ENCODE measurements at regions not wholly inside any gene's neighbourhood (a gene's known extent, or its start where the extent isn't known, plus 50 kb on each side); places are given as distances from the start of the nearest gene placed in this dataset.
"Not testable (repeated sequence)": the region's sequence is repeated elsewhere in the genome, so short reads cannot be mapped to it uniquely, and the experiment has no call there.

- DNase-seq (ENCODE audit: low read depth in 1 of 2, low spot score in 1 of 2): no peak
These were observed 141.8 kb upstream of the NUDT4 start for GRCh38 chr12:93235881-93236280.

GRCh38 chr12:93237235-93237915, 140.3 kb upstream of the NUDT4 start:
- DNase-seq (ENCODE audit: low read depth in 1 of 2, low spot score in 1 of 2): no peak

DNA sequence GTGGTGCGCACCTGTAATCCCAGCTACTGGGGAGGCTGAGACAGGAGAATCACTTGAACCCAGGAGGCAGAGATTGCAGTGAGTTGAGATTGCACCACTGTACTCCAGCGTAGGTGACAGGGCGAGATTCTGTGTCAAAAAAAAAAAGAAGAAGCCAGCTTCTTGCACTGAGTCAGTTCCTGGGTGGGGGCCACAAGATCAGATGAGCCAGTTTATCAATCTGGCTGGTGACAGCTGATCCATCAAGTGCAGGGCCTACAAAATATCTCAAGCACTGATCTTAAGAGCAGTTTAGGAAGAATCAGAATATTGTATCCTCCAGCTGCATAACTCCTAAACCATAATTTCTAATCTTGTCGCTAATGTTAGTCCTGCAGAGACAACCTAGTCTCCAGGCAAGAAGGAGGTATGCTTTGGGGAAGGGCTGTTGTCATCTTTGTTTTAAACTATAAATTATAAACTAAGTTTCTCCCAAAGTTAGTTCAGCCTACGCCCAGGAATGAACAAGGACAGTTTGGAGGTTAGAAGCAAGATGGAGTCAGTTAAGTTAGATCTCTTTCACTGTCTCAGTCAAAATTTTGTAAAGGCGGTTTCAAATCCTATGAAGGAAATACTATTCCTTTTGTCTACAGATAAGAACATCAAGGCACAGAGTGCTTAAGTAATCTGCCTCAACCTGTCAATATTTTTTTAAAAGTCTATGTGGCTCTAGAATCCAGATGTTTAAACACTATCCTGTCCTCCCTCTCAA, 139.0 kb upstream of the NUDT4 start:
- not testable (repeated sequence) for DNase-seq (ENCODE audit: low read depth in 1 of 2, low spot score in 1 of 2)

DNA sequence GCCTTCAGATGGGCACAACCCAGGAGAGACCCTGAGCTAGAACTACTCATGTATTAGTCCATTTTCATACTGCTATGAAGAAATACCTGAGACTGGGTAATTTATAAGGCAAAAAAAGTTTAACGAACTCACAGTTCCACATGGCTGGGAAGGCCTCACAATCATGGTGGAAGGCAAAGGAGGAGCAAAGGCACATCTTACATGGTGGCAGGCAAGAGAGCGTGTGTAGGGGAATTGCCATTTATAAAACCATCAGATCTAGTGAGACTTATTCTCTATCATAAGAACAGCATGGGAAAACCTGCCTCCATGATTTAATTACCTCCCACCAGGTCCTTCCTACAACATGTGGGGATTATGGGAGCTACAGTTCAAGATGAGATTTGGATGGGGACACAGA, 137.9 kb upstream of the NUDT4 start:
- DNase-seq (ENCODE audit: low read depth in 1 of 2, low spot score in 1 of 2): not testable (repeated sequence)

GRCh38 chr12:93242154-93242972, 135.4 kb upstream of the NUDT4 start:
- DNase-seq (ENCODE audit: low read depth in 1 of 2, low spot score in 1 of 2): no peak

- DNase-seq (ENCODE audit: low read depth in 1 of 2, low spot score in 1 of 2): no peak
These were observed 134.4 kb upstream of the NUDT4 start for GRCh38 chr12:93243382-93243688.

- no peak for DNase-seq (ENCODE audit: low read depth in 1 of 2, low spot score in 1 of 2)
These were observed 133.8 kb upstream of the NUDT4 start for GRCh38 chr12:93243689-93244513.

DNA sequence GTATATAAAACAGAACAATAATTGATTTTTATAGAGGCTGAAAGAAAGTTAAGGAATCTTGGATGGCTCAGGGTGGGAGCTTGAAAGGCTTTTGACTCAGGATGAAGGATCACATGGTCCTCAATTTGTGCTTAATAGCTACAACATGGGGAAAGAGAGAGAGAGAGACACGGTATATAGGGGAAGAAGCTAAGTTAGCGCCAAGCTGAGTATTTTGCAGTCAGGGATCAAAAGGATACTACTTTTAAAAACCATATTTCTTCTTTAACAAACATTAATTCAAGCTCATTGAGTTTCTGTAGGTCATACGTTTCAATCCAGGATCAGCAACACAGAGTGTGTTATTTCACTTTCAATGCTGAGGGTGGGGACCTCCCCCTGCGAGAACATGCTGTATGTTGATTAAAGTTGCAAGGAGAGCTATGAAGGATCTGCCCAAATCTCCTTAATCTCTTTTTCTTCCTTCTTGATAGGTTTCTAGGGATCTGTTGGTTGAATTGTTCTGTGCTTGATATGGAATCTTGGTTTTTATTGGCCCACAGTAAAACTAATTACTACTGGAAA, 133.1 kb upstream of the NUDT4 start:
- no peak for DNase-seq (ENCODE audit: low read depth in 1 of 2, low spot score in 1 of 2)

DNA sequence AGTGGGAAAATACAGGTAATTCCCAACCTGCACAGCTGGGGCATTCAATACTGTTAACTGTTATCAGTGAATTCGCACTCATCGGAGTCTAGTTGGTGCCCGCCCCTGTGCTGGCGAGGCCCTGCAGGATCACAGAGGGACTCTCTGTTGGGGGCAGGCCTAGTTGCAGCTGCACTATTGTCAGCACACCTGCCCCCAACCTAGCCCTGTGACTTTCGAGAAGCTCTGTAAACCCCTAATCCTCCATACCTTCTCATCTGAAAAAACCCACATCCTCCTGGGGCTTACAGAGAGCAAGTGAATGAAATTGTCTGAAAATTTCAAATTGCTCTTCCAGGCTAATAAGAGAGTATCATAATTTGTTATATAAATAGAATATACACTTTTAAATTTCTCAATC, 132.2 kb upstream of the NUDT4 start:
- no peak for DNase-seq (ENCODE audit: low read depth in 1 of 2, low spot score in 1 of 2)

DNA sequence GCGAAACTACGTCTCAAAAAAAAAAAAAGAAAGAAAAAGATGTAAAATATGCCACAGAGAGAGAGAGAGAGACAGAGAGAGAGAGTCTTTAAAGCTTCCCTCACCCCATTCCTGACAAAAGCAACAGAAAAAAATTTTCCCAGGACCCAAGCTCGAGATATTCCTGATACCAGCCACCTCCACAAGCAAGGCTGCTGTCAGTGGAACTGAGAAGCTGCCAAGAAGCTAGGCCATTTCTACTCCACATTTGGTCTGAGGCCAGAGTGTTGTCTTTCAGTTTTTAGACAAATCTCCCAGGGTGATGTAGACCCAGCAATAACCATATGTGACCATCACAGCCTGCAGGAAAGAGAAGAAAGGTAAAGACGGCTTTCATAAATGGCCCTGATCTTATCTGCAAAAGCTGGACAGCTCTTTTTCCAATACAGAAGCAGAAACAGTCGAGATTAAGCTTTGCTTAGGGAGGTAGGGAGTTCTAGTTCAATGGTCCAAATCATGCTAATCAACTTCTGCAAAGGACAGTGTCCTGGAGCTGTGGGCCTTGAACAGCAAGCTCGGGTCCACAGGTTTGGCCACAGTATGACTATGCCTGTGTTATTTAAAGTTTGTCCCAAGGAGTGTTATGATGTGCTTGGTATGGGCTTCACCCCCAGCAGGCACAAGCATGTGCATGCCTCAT, 130.3 kb upstream of the NUDT4 start:
- no peak for DNase-seq (ENCODE audit: low read depth in 1 of 2, low spot score in 1 of 2)

GRCh38 chr12:93252221-93252620, 125.5 kb upstream of the NUDT4 start:
- DNase-seq (ENCODE audit: low read depth in 1 of 2, low spot score in 1 of 2): no peak

DNA sequence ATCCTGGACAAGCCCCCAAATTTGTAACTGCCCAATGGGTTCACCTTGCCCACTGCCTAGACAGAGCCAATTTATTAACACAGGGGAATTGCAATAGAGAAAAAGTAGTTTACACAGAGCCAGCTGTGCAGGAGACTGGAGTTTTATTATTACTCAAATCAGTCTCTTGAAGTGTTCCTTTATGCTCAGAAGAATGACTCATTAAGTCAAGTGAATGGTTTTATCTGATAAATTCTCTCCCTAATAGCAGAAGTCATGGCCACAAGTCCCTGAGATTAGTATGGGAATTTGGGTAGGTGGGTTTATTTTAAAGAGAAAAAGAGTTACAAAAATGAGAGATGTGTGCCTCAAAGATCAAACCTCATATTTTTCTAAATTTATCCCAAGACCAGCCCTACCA, 122.8 kb upstream of the NUDT4 start:
- no peak for DNase-seq (ENCODE audit: low read depth in 1 of 2, low spot score in 1 of 2)

DNA sequence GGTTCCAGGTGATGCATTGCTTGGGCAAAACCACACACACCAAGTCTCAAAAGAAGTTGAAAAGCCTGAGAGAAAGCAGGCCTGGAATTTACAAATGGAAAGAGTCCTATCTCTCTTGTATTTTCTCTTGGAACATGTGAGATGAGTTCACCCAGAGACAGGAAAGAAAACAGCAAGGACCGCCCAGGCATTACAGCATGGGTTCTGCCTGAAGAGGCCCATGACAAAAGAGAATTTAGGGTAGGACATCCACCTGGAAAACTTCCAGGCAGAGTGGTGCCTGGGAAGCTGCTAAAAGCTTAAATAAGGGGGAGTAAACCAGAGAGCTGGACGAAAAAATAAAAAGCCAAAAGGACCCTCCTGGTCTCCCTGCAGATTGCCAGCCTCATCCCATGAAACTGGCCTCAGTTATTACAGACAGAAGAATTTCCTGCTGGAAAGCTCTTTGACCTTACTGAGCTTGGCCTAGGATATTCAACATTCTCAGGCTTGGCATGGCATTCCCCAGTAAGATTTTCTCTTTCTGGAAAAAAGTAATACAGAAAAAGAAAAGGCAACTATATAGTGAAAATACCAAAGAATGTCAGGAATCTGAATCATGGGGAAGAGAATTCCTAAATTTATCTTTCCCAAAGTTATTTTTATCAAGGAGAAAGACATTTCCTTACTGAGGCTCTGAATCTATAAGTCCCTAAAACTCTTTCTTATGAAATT, 121.3 kb upstream of the NUDT4 start:
- no peak for DNase-seq (ENCODE audit: low read depth in 1 of 2, low spot score in 1 of 2)

GRCh38 chr12:93261505-93262094, 116.1 kb upstream of the NUDT4 start:
- DNase-seq (ENCODE audit: low read depth in 1 of 2, low spot score in 1 of 2): no peak

DNA sequence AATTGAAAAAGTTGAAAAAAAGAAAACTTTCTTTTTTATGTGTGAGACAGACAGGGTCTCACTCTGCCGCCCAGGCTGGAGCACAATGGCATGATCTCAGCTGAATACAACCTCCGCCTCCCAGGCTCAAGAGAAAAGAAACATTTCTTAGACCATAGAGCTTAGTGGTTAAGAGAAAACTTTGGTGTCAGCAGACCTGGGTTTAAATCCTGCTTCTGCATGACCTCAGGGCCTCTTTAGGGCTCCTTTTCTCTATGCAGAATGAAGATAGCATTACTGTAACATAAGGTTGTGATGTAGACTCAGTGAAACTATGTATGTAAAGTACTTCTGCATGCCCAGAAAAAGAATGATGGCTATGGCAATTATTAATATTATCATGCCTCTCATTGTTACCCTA, 104.7 kb upstream of the NUDT4 start:
- no peak for DNase-seq (ENCODE audit: low read depth in 1 of 2, low spot score in 1 of 2)

GRCh38 chr12:93273834-93274564, 103.7 kb upstream of the NUDT4 start:
- no peak for DNase-seq (ENCODE audit: low read depth in 1 of 2, low spot score in 1 of 2)

- DNase-seq (ENCODE audit: low read depth in 1 of 2, low spot score in 1 of 2): no peak
These were observed 102.8 kb upstream of the NUDT4 start for GRCh38 chr12:93274937-93275336.

GRCh38 chr12:93275589-93275988, 102.1 kb upstream of the NUDT4 start:
- DNase-seq (ENCODE audit: low read depth in 1 of 2, low spot score in 1 of 2): no peak

All from activated T-helper 1 cell treated with anti-CD3 and anti-CD28 coated beads, Interleukin-2, amount 50 U/mL, for 16 hours (primary cell).